SK-N-SH (cell line): ENCODE measurements at regions not wholly inside any gene's neighbourhood (a gene's known extent, or its start where the extent isn't known, plus 50 kb on each side); places are given as distances from the start of the nearest gene placed in this dataset.

ENCODE experiments used
- CTCF ChIA-PET: fragments of 300-600, 350-600 bp; formaldehyde crosslinking; extraction: SDS; loops from one replicate; lab custom pipeline; 2021; lab: Yijun Ruan, JAX
- POLR2A ChIA-PET: fragments of 350-600 bp; sonication (Branson Sonifier 250); formaldehyde crosslinking; extraction: SDS; loops from one replicate; lab custom pipeline; 2020; ENCODE audit warnings: antibody characterized with exemption, inconsistent platforms; lab: Yijun Ruan, JAX
- DNase-seq: peaks from one replicate; pipeline ENCODE4 v3.0.0; 2012
- H2AFZ ChIP-seq: fragments of 200-600 bp; sonication (generic); 2 replicates; pipeline ENCODE4 v1.8.1; 2016; ENCODE audit warnings: antibody characterized with exemption, mild to moderate bottlenecking, low read depth
- H3F3A ChIP-seq: fragments of 200-600 bp; sonication (generic); replicated peaks from 2 replicates; pipeline ENCODE3; 2016; ENCODE audit warnings: antibody characterized with exemption, mild to moderate bottlenecking; ENCODE audit not compliant: insufficient read depth
- H3K27ac ChIP-seq, 2 experiments: fragments of 200-500 bp in 1 of 2; fragments of 200-600 bp in 1 of 2; sonication (Bioruptor generic) in 1 of 2; sonication (generic), shearing (Covaris generic) in 1 of 2; 2 replicates each; pipeline versions ENCODE4 v1.5.1 to v1.6.1; 2014 to 2016; ENCODE audit warnings: low read depth in 2 of 2, inconsistent platforms in 1 of 2, low read length in 1 of 2, mild to moderate bottlenecking in 1 of 2, mixed read lengths in 1 of 2
- H3K27me3 ChIP-seq: fragments of 200-600 bp; sonication (generic), shearing (Covaris generic); 2 replicates; pipeline ENCODE4 v1.6.1; 2016; ENCODE audit warnings: mixed run types; ENCODE audit not compliant: insufficient read depth
- H3K36me3 ChIP-seq, 2 experiments: fragments of 200-500 bp in 1 of 2; fragments of 200-600 bp in 1 of 2; sonication (Bioruptor generic) in 1 of 2; sonication (generic) in 1 of 2; replicated peaks in 1 of 2; 2 replicates each; pipeline versions ENCODE3 to v1.5.1; 2014 to 2016; ENCODE audit warnings: low read length in 1 of 2, mild to moderate bottlenecking in 1 of 2; ENCODE audit not compliant: insufficient read depth in 2 of 2, control insufficient read depth in 1 of 2
- H3K4me1 ChIP-seq, 2 experiments: fragments of 200-500 bp in 1 of 2; fragments of 200-600 bp in 1 of 2; sonication (Bioruptor generic) in 1 of 2; sonication (generic), shearing (Covaris generic) in 1 of 2; 2 replicates each; pipeline versions ENCODE4 v1.5.1 to v1.6.1; 2014 to 2016; ENCODE audit warnings: low read depth in 1 of 2, low read length in 1 of 2, mixed run types in 1 of 2; ENCODE audit not compliant: insufficient read depth in 2 of 2, control insufficient read depth in 1 of 2
- H3K4me2 ChIP-seq: fragments of 200-600 bp; sonication (generic), shearing (Covaris generic); 2 replicates; pipeline ENCODE4 v1.6.1; 2017; ENCODE audit warnings: mixed run types
- H3K4me3 ChIP-seq, 2 experiments: fragments of 200-500 bp in 1 of 2; fragments of 200-600 bp in 1 of 2; sonication (Bioruptor generic) in 1 of 2; sonication (generic), shearing (Covaris generic) in 1 of 2; 2 replicates each; pipeline versions ENCODE4 v1.5.1 to v1.8.1; 2014 to 2016; ENCODE audit warnings: low read depth in 2 of 2, inconsistent platforms in 1 of 2, low read length in 1 of 2, mild to moderate bottlenecking in 1 of 2, mixed read lengths in 1 of 2, moderate library complexity in 1 of 2
- H3K79me2 ChIP-seq: fragments of 200-600 bp; sonication (generic); 2 replicates; pipeline ENCODE4 v1.8.1; 2017; ENCODE audit warnings: mild to moderate bottlenecking; ENCODE audit not compliant: insufficient read depth
- H3K9ac ChIP-seq: fragments of 200-600 bp; sonication (generic); 2 replicates; pipeline ENCODE4 v1.6.1; 2017; ENCODE audit warnings: mixed run types
- H3K9me2 ChIP-seq: fragments of 200-600 bp; sonication (generic); 2 replicates; pipeline ENCODE4 v1.6.1; 2017; ENCODE audit warnings: mixed run types
- H3K9me3 ChIP-seq: fragments of 200-600 bp; sonication (generic); 2 replicates; pipeline ENCODE4 v1.6.1; 2017; ENCODE audit warnings: mixed run types, mild to moderate bottlenecking, moderate library complexity
- H4K20me1 ChIP-seq: fragments of 200-600 bp; sonication (generic); 2 replicates; pipeline ENCODE4 v1.6.1; 2017; ENCODE audit warnings: mild to moderate bottlenecking, mixed run types; ENCODE audit not compliant: insufficient read depth
- EP300 ChIP-seq, 2 experiments: IDR thresholded peaks; 2 replicates each; pipeline versions ENCODE4 v1.4.0 to v1.6.1; 2012; ENCODE audit warnings: borderline replicate concordance in 1 of 2, low read depth in 1 of 2, low read length in 1 of 2
- EZH2phosphoT487 ChIP-seq: fragments of 200-600 bp; sonication (generic); IDR thresholded peaks from 2 replicates; pipeline ENCODE4 v1.6.1; 2017; ENCODE audit warnings: low read depth, mixed run types, mild to moderate bottlenecking, antibody characterized with exemption, moderate library complexity, borderline replicate concordance
- FOXJ3 ChIP-seq: sonication (generic); formaldehyde crosslinking; IDR thresholded peaks from 2 replicates; pipeline ENCODE4 v1.5.1; 2020; ENCODE audit warnings: mild to moderate bottlenecking, missing genetic modification reagents
- FOXM1 ChIP-seq: IDR thresholded peaks from 2 replicates; pipeline ENCODE4 v1.4.0; 2012; ENCODE audit warnings: low read depth, mild to moderate bottlenecking
- JUND ChIP-seq: IDR thresholded peaks from 2 replicates; pipeline ENCODE4 v1.4.0; 2012
- MEF2A ChIP-seq: IDR thresholded peaks from 2 replicates; pipeline ENCODE4 v1.4.0; 2012; ENCODE audit warnings: low read depth, borderline replicate concordance
- PBX3 ChIP-seq: IDR thresholded peaks from 2 replicates; pipeline ENCODE4; 2012
- POLR2AphosphoS5 ChIP-seq: IDR thresholded peaks from 2 replicates; pipeline ENCODE4 v1.6.1; 2012; ENCODE audit warnings: low read depth, low read length
- RCOR1 ChIP-seq: fragments of 150-350 bp; IDR thresholded peaks from 2 replicates; pipeline ENCODE4 v1.6.1; 2017; ENCODE audit warnings: antibody characterized with exemption, low read length
- RFX5 ChIP-seq: IDR thresholded peaks from 2 replicates; pipeline ENCODE4 v1.6.1; 2012; ENCODE audit warnings: mild to moderate bottlenecking, improper control_type of control experiment, low read length
- RXRA ChIP-seq: IDR thresholded peaks from 2 replicates; pipeline ENCODE4 v1.4.0; 2012; ENCODE audit warnings: low read depth, mild to moderate bottlenecking, borderline replicate concordance
- SIN3A ChIP-seq: IDR thresholded peaks from 2 replicates; pipeline ENCODE4 v1.6.1; 2012; ENCODE audit warnings: low read depth, mild to moderate bottlenecking, low read length, moderate library complexity, borderline replicate concordance
- TAF1 ChIP-seq: IDR thresholded peaks from 2 replicates; pipeline ENCODE4 v1.6.1; 2012; ENCODE audit warnings: low read depth, mild to moderate bottlenecking, low read length, moderate library complexity, borderline replicate concordance
- TCF12 ChIP-seq: IDR thresholded peaks from 2 replicates; pipeline ENCODE4 v1.4.0; 2012
- TEAD4 ChIP-seq: IDR thresholded peaks from 2 replicates; pipeline ENCODE4 v1.4.0; 2012; ENCODE audit warnings: mild to moderate bottlenecking, borderline replicate concordance; ENCODE audit not compliant: insufficient read depth
- USF2 ChIP-seq: fragments of 150-350 bp; IDR thresholded peaks from 2 replicates; pipeline ENCODE4 v1.6.1; 2017; ENCODE audit warnings: antibody characterized with exemption, low read length, low read depth, borderline replicate concordance
- YY1 ChIP-seq: IDR thresholded peaks from 2 replicates; pipeline ENCODE4 v1.4.0; 2012; ENCODE audit warnings: low read depth, mild to moderate bottlenecking
- WGBS: methylation state at CpG from one replicate; pipeline ENCODE4 v1.1.6; 2017; ENCODE audit warnings: low lambda C conversion rate; 5-methylcytosine and 5-hydroxymethylcytosine counted together

GRCh38 chr1:81682490-81682889, 118.2 kb upstream of the ADGRL2 start (continued):
- TF ChIP-seq RCOR1 (no peak), YY1 (no peak), RXRA (no peak), SIN3A (no peak), TEAD4 (peak; percentile 79; the same call in 1 of the 2 replicates), FOXM1 (no peak), JUND (peak; percentile 59), POLR2AphosphoS5 (no peak), MEF2A (0 out of 2 replicates have a peak, but pooled peaks have one; percentile 16), PBX3 (no peak), EZH2phosphoT487 (no peak), USF2 (no peak), EP300 (IDR thresholded peaks at IDR 0.05; ENCODE audit: borderline replicate concordance in 1 of 2, low read depth in 1 of 2, low read length in 1 of 2) (peak in 1 of 2 experiments; percentile 65; a peak in 1 of 4 replicates), TCF12 (peak; percentile 76), RFX5 (no peak), FOXJ3 (CRISPR knock-in tag) (no peak), TAF1 (no peak)

DNA sequence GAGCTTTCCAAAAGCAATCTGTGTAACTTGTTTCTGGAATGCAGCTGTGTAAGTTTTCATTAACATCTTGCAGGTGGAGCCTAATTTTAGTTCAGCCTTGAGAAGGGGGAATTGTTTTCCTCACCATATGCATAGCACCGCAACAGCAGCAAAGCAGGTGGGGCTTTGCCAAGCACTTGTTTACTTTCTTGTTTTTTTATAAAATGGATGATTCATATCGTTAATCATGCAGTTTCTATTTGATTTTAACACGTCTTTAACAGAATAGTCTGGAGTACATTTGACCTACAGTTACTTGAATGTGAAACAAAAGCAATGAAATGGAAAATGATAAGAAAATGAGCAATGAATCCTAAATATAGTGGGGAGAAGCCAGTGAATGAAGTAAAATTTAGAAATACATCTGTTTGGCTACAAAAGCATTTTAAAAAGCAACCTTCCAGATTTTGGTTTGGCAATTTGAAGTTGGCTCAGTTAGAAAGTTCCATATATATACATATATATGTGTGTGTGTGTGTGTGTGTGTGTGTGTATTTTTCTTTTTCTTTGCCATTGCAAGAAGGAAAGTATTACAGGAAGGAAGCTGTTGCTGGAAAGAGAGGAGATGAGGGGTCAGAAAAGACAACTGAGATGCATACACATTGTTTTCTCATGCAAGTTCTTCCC, 119.0 kb upstream of the ADGRL2 start:
- Histone ChIP-seq H3K9ac (no peak overlapping the region), H3F3A (peaks cover 3% of the 10 kb centered on the region), H3K27ac (peak overlapping the region; percentile 29 to 30; a peak in 3 of 4 replicates), H4K20me1 (no peaks in the 10 kb centered on the region), H3K4me3 (no peak overlapping the region), H3K4me2 (no peak overlapping the region), H2AFZ (peak overlapping the region; percentile 43)
- no peak for TF ChIP-seq SIN3A
- TF ChIP-seq, all 33 proteins: peak for 0
- no peaks in the 10 kb centered on the region for H3K27me3 ChIP-seq
- H3K36me3 ChIP-seq: no peaks in the 10 kb centered on the region
- DNase-seq: no peak
- no peaks in the 10 kb centered on the region for H3K9me2 ChIP-seq
- CTCF ChIA-PET: interaction anchor here (0.9 kb wide), 1 partner anchor 130 kb away, joined by 3 read pairs; no protein-coding TSS in a partner anchor
- 65% methylated on average over 3 of the region's 3 CpGs for WGBS
- no peaks in the 10 kb centered on the region for H3K79me2 ChIP-seq
- peaks cover 3 to 21% of the 10 kb centered on the region in 2 experiments; a peak in 2 of 4 replicates for H3K4me1 ChIP-seq
- POLR2A ChIA-PET: no interaction called here
- no peaks in the 10 kb centered on the region for H3K9me3 ChIP-seq
